Muscle of arm (tissue), 1 donor: ENCODE measurements at regions not wholly inside any gene's neighbourhood (a gene's known extent, or its start where the extent isn't known, plus 50 kb on each side); places are given as distances from the start of the nearest gene placed in this dataset.
A peak's percentile ranks its signal among the peaks of the same experiment; 100 is the strongest.

Experiments
- DNase-seq: peaks from one replicate; pipeline ENCODE4 v3.0.0-alpha.2; 2013

GRCh38 chr6:165082636-165083035, 226.8 kb downstream of the C6orf118 start:
- DNase-seq = peak; percentile 18

- peak; percentile 22 for DNase-seq
Measured at GRCh38 chr6:165081944-165082532, 227.4 kb downstream of the C6orf118 start.

- no peak for DNase-seq
Measured at GRCh38 chr6:165077876-165078275, 231.5 kb downstream of the C6orf118 start.

GRCh38 chr6:165071906-165072305, 237.5 kb downstream of the C6orf118 start:
- no peak for DNase-seq

- DNase-seq = no peak
Measured at GRCh38 chr6:165060720-165061119, 248.7 kb downstream of the C6orf118 start.

- no peak for DNase-seq
Measured at GRCh38 chr6:165059032-165059431, 250.4 kb downstream of the C6orf118 start.

- no peak for DNase-seq
Measured at GRCh38 chr6:165056292-165056691, 253.1 kb downstream of the C6orf118 start.

GRCh38 chr6:165055231-165055630, 254.2 kb downstream of the C6orf118 start:
- no peak for DNase-seq

GRCh38 chr6:165052561-165053480, 256.6 kb downstream of the C6orf118 start:
- no peak for DNase-seq

- DNase-seq = no peak
Measured at GRCh38 chr6:165049362-165049761, 260.0 kb downstream of the C6orf118 start.

- no peak for DNase-seq
Measured at GRCh38 chr6:165047952-165048351, 261.5 kb downstream of the C6orf118 start.

- DNase-seq = no peak
Measured at GRCh38 chr6:165045631-165046030, 263.8 kb downstream of the C6orf118 start.

GRCh38 chr6:165042912-165043311, 266.5 kb downstream of the C6orf118 start:
- DNase-seq = no peak

- no peak for DNase-seq
Measured at GRCh38 chr6:165040440-165040839, 269.0 kb downstream of the C6orf118 start.

GRCh38 chr6:165034271-165034741, 275.1 kb downstream of the C6orf118 start:
- DNase-seq = no peak

- no peak for DNase-seq
Measured at GRCh38 chr6:165031502-165031901, 277.9 kb downstream of the C6orf118 start.

- DNase-seq = no peak
Measured at GRCh38 chr6:165025040-165025439, 284.4 kb downstream of the C6orf118 start.

GRCh38 chr6:165019681-165020080, 289.7 kb downstream of the C6orf118 start:
- DNase-seq = no peak

- DNase-seq = no peak
Measured at GRCh38 chr6:165015676-165016075, 293.7 kb downstream of the C6orf118 start.

GRCh38 chr6:165013701-165014100, 295.7 kb downstream of the C6orf118 start:
- DNase-seq = no peak

- no peak for DNase-seq
Measured at GRCh38 chr6:165012183-165012582, 297.2 kb downstream of the C6orf118 start.

GRCh38 chr6:165010556-165011535, 298.6 kb downstream of the C6orf118 start:
- no peak for DNase-seq
